Transverse colon (tissue), 4 donors: ENCODE measurements at regions not wholly inside any gene's neighbourhood (a gene's known extent, or its start where the extent isn't known, plus 50 kb on each side); places are given as distances from the start of the nearest gene placed in this dataset.

Experiments used
- DNase-seq: peaks from one replicate; pipeline ENCODE4 v3.0.0-alpha.2; 2019
- H3K27ac ChIP-seq, 4 donors: fragments of 200-600 bp; sonication (generic); 2 replicates each; pipeline ENCODE4 v1.5.1; 2016 to 2018; ENCODE audit warnings: inconsistent platforms in 4 of 4
- H3K27me3 ChIP-seq: fragments of 200-600 bp; sonication (generic); 2 replicates; pipeline ENCODE4 v1.5.1; 2017; ENCODE audit warnings: inconsistent platforms
- H3K36me3 ChIP-seq, 4 donors: fragments of 200-600 bp; sonication (generic); 2 replicates each; pipeline ENCODE4 v1.5.1; 2017 to 2019; ENCODE audit warnings: inconsistent platforms in 4 of 4
- H3K4me1 ChIP-seq, 4 donors: fragments of 200-600 bp; sonication (generic); 2 replicates each; pipeline ENCODE4 v1.5.1; 2017 to 2020; ENCODE audit warnings: inconsistent platforms in 4 of 4
- H3K4me3 ChIP-seq, 4 donors: fragments of 200-600 bp; sonication (generic); 1 replicate in 1 of 4; 2 replicates in 3 of 4; pipeline versions ENCODE4 v1.5.1 to v1.6.1; 2017 to 2019; ENCODE audit warnings: inconsistent platforms in 4 of 4
- H3K9me3 ChIP-seq, 2 donors: fragments of 200-600 bp; sonication (generic); 2 replicates each; pipeline ENCODE4 v1.5.1; 2017 to 2019; ENCODE audit warnings: inconsistent platforms in 2 of 2
- CTCF ChIP-seq, 5 experiments: fragments of 200-600 bp in 3 of 5; fragments of 450-650 bp in 2 of 5; sonication (generic) in 3 of 5; IDR thresholded peaks; 1 replicate in 2 of 5; 2 replicates in 3 of 5; pipeline ENCODE4 v1.5.1; 2016 to 2017; ENCODE audit warnings: antibody characterized with exemption in 5 of 5, inconsistent platforms in 3 of 5, mild to moderate bottlenecking in 2 of 5, moderate library complexity in 1 of 5
- EP300 ChIP-seq: sonication (generic); formaldehyde crosslinking; IDR thresholded peaks from one replicate; pipeline ENCODE4 v1.6.1; 2017; ENCODE audit warnings: antibody characterized with exemption, low read depth
- POLR2A ChIP-seq: fragments of 450-650 bp; IDR thresholded peaks from one replicate; pipeline ENCODE4 v1.6.1; 2016; ENCODE audit warnings: antibody characterized with exemption, mild to moderate bottlenecking, moderate library complexity
- POLR2AphosphoS5 ChIP-seq, 3 donors: sonication (generic); formaldehyde crosslinking; IDR thresholded peaks; one replicate each; pipeline ENCODE4 v1.6.1; 2016; ENCODE audit warnings: antibody characterized with exemption in 3 of 3
- WGBS, 2 donors: methylation state at CpG; one replicate each; pipeline ENCODE4 v1.1.5; 2018; ENCODE audit warnings: low coverage in 1 of 2; 5-methylcytosine and 5-hydroxymethylcytosine counted together
- in situ Hi-C, 4 donors: fragments of 200-750 bp; cut with MboI; loops; one replicate each; pipeline versions ENCODE4 v1.15.0 to v1.15.1; 2017; ENCODE audit warnings: low sequenced_read_pairs in 3 of 4, low pct_ligation_motif_present in 1 of 4, low pct_unique_long_range_greater_than_20kb in 1 of 4
- intact Hi-C: fragments of 100-400 bp; cut with DNase I; formaldehyde crosslinking; loops from one replicate; pipeline ENCODE4 v1.15.1; 2023; ENCODE audit warnings: low total_unique reads

- intact Hi-C loops (loop anchor here (5.0 kb wide), 1 partner anchor 818 kb away; no protein-coding TSS in a partner anchor), in situ Hi-C loops (loop anchor here (10.0 to 25.0 kb wide), 2 partner anchors 816 to 818 kb away; no protein-coding TSS in a partner anchor)
- Histone ChIP-seq H3K9me3 (no peaks in the 10 kb centered on the region), H3K4me1 (no peaks in the 10 kb centered on the region), H3K4me3 (no peak overlapping the region), H3K27ac (no peak overlapping the region), H3K36me3 (no peaks in the 10 kb centered on the region), H3K27me3 (peaks cover 9% of the 10 kb centered on the region)
- WGBS, 2 donors: 74 to 82% methylated on average over 4 of the region's 4 CpGs
- no peak for DNase-seq
- no peak for TF ChIP-seq CTCF (IDR thresholded peaks at IDR 0.05)
- TF ChIP-seq POLR2A: no peak
- no peak for TF ChIP-seq EP300
- TF ChIP-seq POLR2AphosphoS5 (IDR thresholded peaks at IDR 0.05): no peak
Observed at GRCh38 chr3:157618886-157619285, 115.7 kb upstream of the VEPH1 start.

GRCh38 chr3:157618075-157618760 lies 115.0 kb upstream of the VEPH1 start:
- TF ChIP-seq POLR2AphosphoS5 (IDR thresholded peaks at IDR 0.05): no peak
- no peak for TF ChIP-seq EP300
- TF ChIP-seq POLR2A: no peak
- peak; percentile 57 to 68 (median 65) for TF ChIP-seq CTCF (IDR thresholded peaks at IDR 0.05)
- H3K4me3 ChIP-seq: no peak overlapping the region
- H3K27me3 ChIP-seq: peaks cover 9% of the 10 kb centered on the region
- in situ Hi-C loops: loop anchor here (10.0 to 25.0 kb wide), 2 partner anchors 817 to 819 kb away; no protein-coding TSS in a partner anchor
- intact Hi-C loops: loop anchor here (5.0 kb wide), 1 partner anchor 819 kb away; no protein-coding TSS in a partner anchor
- H3K36me3 ChIP-seq: no peaks in the 10 kb centered on the region
- H3K4me1 ChIP-seq: no peaks in the 10 kb centered on the region
- DNase-seq: no peak
- H3K9me3 ChIP-seq: no peaks in the 10 kb centered on the region
- 19 to 22% methylated on average over 6 of the region's 6 CpGs for WGBS, 2 donors
- no peak overlapping the region for H3K27ac ChIP-seq

GRCh38 chr3:157614896-157615295 lies 111.7 kb upstream of the VEPH1 start:
- TF ChIP-seq EP300: no peak
- TF ChIP-seq POLR2AphosphoS5 (IDR thresholded peaks at IDR 0.05): no peak
- TF ChIP-seq POLR2A: no peak
- TF ChIP-seq CTCF (IDR thresholded peaks at IDR 0.05): no peak
- 31% methylated on average over 2 of the region's 2 CpGs; no CpG with 5 or more reads in 1 of the 2 donors for WGBS, 2 donors
- no peak for DNase-seq
- H3K27me3 ChIP-seq: peaks cover 9% of the 10 kb centered on the region
- H3K4me3 ChIP-seq: no peak overlapping the region
- H3K4me1 ChIP-seq: no peaks in the 10 kb centered on the region
- no peak overlapping the region for H3K27ac ChIP-seq
- no peaks in the 10 kb centered on the region for H3K36me3 ChIP-seq
- H3K9me3 ChIP-seq: no peaks in the 10 kb centered on the region
- in situ Hi-C loops: loop anchor here (10.0 to 25.0 kb wide), 2 partner anchors 820 to 822 kb away; no protein-coding TSS in a partner anchor
- intact Hi-C loops: loop anchor here (5.0 kb wide), 1 partner anchor 822 kb away; no protein-coding TSS in a partner anchor

GRCh38 chr3:157611536-157612076 lies 108.4 kb upstream of the VEPH1 start:
- intact Hi-C loops (no loop called here), in situ Hi-C loops (loop anchor here (10.0 to 25.0 kb wide), 2 partner anchors 823 to 826 kb away; no protein-coding TSS in a partner anchor)
- WGBS, 2 donors: 76 to 90% methylated on average over 4 of the region's 4 CpGs
- Histone ChIP-seq H3K27me3 (no peaks in the 10 kb centered on the region), H3K36me3 (no peaks in the 10 kb centered on the region), H3K27ac (no peak overlapping the region), H3K4me1 (peaks cover 0 to 2% (median 0%) of the 10 kb centered on the region in 4 donors), H3K9me3 (no peaks in the 10 kb centered on the region), H3K4me3 (no peak overlapping the region)
- no peak for TF ChIP-seq CTCF (IDR thresholded peaks at IDR 0.05)
- TF ChIP-seq POLR2AphosphoS5 (IDR thresholded peaks at IDR 0.05): no peak
- TF ChIP-seq EP300: no peak
- TF ChIP-seq POLR2A: no peak
- DNase-seq: no peak
